OCI-LY3 (cell line): ENCODE measurements at regions not wholly inside any gene's neighbourhood (a gene's known extent, or its start where the extent isn't known, plus 50 kb on each side); places are given as distances from the start of the nearest gene placed in this dataset.
"Not testable (repeated sequence)": the region's sequence is repeated elsewhere in the genome, so short reads cannot be mapped to it uniquely, and the experiment has no call there.

Source experiments
- EZH2phosphoT487 ChIP-seq: fragments of 200-600 bp; shearing (Covaris generic); IDR thresholded peaks from 2 replicates; pipeline ENCODE4 v1.6.1; 2018; ENCODE audit warnings: antibody characterized with exemption, mixed run types, low read depth
- TF ChIP-seq, protein P1 (sequence below): fragments of 200-600, 300-600 bp; sonication (generic); IDR thresholded peaks from 2 replicates; pipeline ENCODE4 v1.5.1; 2014; ENCODE audit warnings: antibody characterized with exemption, low read length, low read depth

DNA sequence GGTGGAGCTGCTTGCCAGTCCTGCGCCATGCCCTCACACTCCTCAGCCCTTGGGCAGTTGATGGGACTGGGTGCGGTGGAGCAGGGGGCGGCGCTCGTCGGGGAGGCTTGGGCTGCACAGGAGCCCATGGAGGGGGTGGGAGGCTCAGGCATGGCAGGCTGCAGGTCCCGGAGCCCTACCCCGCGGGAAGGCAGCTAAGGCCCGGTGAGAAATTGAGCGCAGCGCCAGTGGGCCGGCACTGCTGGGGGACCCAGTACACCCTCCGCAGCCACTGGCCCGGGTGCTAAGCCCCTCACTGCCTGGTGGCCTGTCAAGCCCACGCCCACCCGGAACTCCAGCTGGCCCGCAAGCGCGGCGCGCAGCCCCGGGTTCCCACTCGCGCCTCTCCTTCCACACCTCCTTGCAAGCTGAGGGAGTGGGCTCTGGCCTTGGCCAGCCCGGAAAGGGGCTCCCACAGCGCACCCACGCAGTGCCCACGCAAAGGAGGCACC is 87.1 kb upstream of the BCHE start:
- TF ChIP-seq, protein P1, sequence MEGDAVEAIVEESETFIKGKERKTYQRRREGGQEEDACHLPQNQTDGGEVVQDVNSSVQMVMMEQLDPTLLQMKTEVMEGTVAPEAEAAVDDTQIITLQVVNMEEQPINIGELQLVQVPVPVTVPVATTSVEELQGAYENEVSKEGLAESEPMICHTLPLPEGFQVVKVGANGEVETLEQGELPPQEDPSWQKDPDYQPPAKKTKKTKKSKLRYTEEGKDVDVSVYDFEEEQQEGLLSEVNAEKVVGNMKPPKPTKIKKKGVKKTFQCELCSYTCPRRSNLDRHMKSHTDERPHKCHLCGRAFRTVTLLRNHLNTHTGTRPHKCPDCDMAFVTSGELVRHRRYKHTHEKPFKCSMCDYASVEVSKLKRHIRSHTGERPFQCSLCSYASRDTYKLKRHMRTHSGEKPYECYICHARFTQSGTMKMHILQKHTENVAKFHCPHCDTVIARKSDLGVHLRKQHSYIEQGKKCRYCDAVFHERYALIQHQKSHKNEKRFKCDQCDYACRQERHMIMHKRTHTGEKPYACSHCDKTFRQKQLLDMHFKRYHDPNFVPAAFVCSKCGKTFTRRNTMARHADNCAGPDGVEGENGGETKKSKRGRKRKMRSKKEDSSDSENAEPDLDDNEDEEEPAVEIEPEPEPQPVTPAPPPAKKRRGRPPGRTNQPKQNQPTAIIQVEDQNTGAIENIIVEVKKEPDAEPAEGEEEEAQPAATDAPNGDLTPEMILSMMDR = not testable (repeated sequence)
- TF ChIP-seq EZH2phosphoT487 = not testable (repeated sequence)
